Upper lobe of left lung (tissue), 4 donors: ENCODE measurements at regions not wholly inside any gene's neighbourhood (a gene's known extent, or its start where the extent isn't known, plus 50 kb on each side); places are given as distances from the start of the nearest gene placed in this dataset.

Experiments used
- CTCF ChIP-seq, 6 experiments: fragments of 450-650 bp in 4 of 6; fragments of 200-600 bp in 2 of 6; sonication (generic) in 2 of 6; IDR thresholded peaks; one replicate each; pipeline ENCODE4 v1.5.1; 2016 to 2019; ENCODE audit warnings: antibody characterized with exemption in 6 of 6
- EP300 ChIP-seq, 4 donors: sonication (generic); formaldehyde crosslinking; IDR thresholded peaks; one replicate each; pipeline ENCODE4 v1.5.1; 2017; ENCODE audit warnings: antibody characterized with exemption in 4 of 4, control low read depth in 2 of 4
- POLR2A ChIP-seq, 4 donors: fragments of 450-650 bp; IDR thresholded peaks; one replicate each; pipeline ENCODE4 v1.5.1; 2016 to 2017; ENCODE audit warnings: antibody characterized with exemption in 4 of 4, mild to moderate bottlenecking in 2 of 4
- POLR2AphosphoS5 ChIP-seq, 2 donors: sonication (generic); formaldehyde crosslinking; IDR thresholded peaks; one replicate each; pipeline ENCODE4 v1.5.1; 2017; ENCODE audit warnings: antibody characterized with exemption in 2 of 2

- TF ChIP-seq POLR2A (IDR thresholded peaks at IDR 0.05): no peak
- TF ChIP-seq CTCF (IDR thresholded peaks at IDR 0.05): no peak
- no peak for TF ChIP-seq POLR2AphosphoS5 (IDR thresholded peaks at IDR 0.05)
- no peak for TF ChIP-seq EP300 (IDR thresholded peaks at IDR 0.05)
Observed at GRCh38 chr5:125750147-125750860, 672.9 kb upstream of the GRAMD2B start.
